HPDE6-E6E7 (cell line): ENCODE measurements at regions not wholly inside any gene's neighbourhood (a gene's known extent, or its start where the extent isn't known, plus 50 kb on each side); places are given as distances from the start of the nearest gene placed in this dataset.
A peak's percentile ranks its signal among the peaks of the same experiment; 100 is the strongest.
"Not testable (repeated sequence)": the region's sequence is repeated elsewhere in the genome, so short reads cannot be mapped to it uniquely, and the experiment has no call there.

Source experiments
- DNase-seq: peaks from one replicate; pipeline ENCODE4 v3.0.0; 2011; ENCODE audit warnings: missing footprints; ENCODE audit errors: extremely low spot score

GRCh38 chr6:132054525-132054924, 103.4 kb upstream of the CCN2 start:
- peak; percentile 27 for DNase-seq

- no peak for DNase-seq
These were observed 102.3 kb upstream of the CCN2 start for GRCh38 chr6:132053511-132053910.

- no peak for DNase-seq
These were observed 100.9 kb upstream of the CCN2 start for GRCh38 chr6:132052096-132052495.

- DNase-seq, result no peak
These were observed 94.7 kb upstream of the CCN2 start for GRCh38 chr6:132045877-132046276.

GRCh38 chr6:132043148-132043547, 92.0 kb upstream of the CCN2 start:
- DNase-seq, result no peak

GRCh38 chr6:132041706-132042105, 90.5 kb upstream of the CCN2 start:
- DNase-seq, result no peak

- DNase-seq, result no peak
These were observed 76.9 kb upstream of the CCN2 start for GRCh38 chr6:132028029-132028428.

- no peak for DNase-seq
These were observed 74.3 kb upstream of the CCN2 start for GRCh38 chr6:132025468-132025867.

GRCh38 chr6:132023490-132023889, 72.3 kb upstream of the CCN2 start:
- DNase-seq, result no peak

- no peak for DNase-seq
These were observed 70.6 kb upstream of the CCN2 start for GRCh38 chr6:132021552-132022375.

GRCh38 chr6:132020918-132021317, 69.7 kb upstream of the CCN2 start:
- DNase-seq, result not testable (repeated sequence)

GRCh38 chr6:132020138-132020581, 69.0 kb upstream of the CCN2 start:
- DNase-seq, result no peak

GRCh38 chr6:132019586-132019985, 68.4 kb upstream of the CCN2 start:
- DNase-seq, result no peak

- no peak for DNase-seq
These were observed 66.8 kb upstream of the CCN2 start for GRCh38 chr6:132017942-132018341.

GRCh38 chr6:132016396-132016795, 65.2 kb upstream of the CCN2 start:
- DNase-seq, result no peak

GRCh38 chr6:132011582-132011981, 60.4 kb upstream of the CCN2 start:
- DNase-seq, result no peak

- DNase-seq, result no peak
These were observed 58.0 kb upstream of the CCN2 start for GRCh38 chr6:132009175-132009574.

- DNase-seq, result no peak
These were observed 56.5 kb upstream of the CCN2 start for GRCh38 chr6:132007474-132008190.

GRCh38 chr6:132005178-132005577, 54.0 kb upstream of the CCN2 start:
- DNase-seq, result no peak

GRCh38 chr6:132004668-132005067, 53.5 kb upstream of the CCN2 start:
- DNase-seq, result no peak

- no peak for DNase-seq
These were observed 52.5 kb upstream of the CCN2 start for GRCh38 chr6:132003516-132004178.
